ENCODE measurements at regions not wholly inside any gene's neighbourhood (a gene's known extent, or its start where the extent isn't known, plus 50 kb on each side); places are given as distances from the start of the nearest gene placed in this dataset.

DNA sequence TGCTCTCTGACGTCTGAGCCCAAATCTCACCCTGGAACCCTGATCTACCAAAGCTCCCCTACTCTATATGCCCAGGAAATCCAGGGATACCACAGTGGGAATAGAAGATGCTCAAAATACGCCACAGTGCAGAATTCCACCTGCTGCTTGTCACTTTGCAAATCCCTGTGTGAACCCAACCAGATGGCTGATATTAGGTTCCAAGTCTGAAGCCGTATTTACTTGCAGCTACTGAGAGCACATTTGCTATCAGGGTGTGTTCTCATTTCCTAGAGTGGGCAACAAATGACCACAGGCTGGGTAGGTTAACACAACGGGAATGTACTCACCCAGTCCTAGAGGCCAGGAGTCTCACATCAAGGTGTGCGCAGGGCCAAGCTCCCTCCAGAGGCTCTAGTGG, 126.8 kb downstream of the MXRA5 start:
- Mint-ChIP-seq H3K27me3 (ENCODE audit: low read depth) (peaks cover 3% of the 10 kb centered on the region), H3K36me3 (ENCODE audit: insufficient read depth in 1 of 3, low read depth in 3 of 3) (0 out of 7 replicates have a peak, but pooled peaks cover 0 to 1% (median 0%) of the 10 kb centered on the region in 3 experiments), H3K9me3 (peaks cover 0 to 2% of the 10 kb centered on the region in 2 experiments; a peak in 3 of 5 replicates), H3K27ac (no peak overlapping the region), H3K4me1 (no peaks in the 10 kb centered on the region), H3K4me3 (no peak overlapping the region; a peak in 1 of 5 replicates)
- Histone ChIP-seq H2BK120ac (ENCODE audit: low read depth, low read length, poor library complexity, severe bottlenecking) (no peak overlapping the region), H2BK5ac (ENCODE audit: insufficient read length, low read length) (no peak overlapping the region), H3K79me2 (ENCODE audit: insufficient read depth, low read length) (no peaks in the 10 kb centered on the region), H3K9ac (ENCODE audit: extremely low read depth, insufficient read length, low read length) (no peak overlapping the region), H2BK20ac (ENCODE audit: low read depth, low read length, poor library complexity, severe bottlenecking) (no peak overlapping the region), H3K27ac (ENCODE audit: insufficient read length, low read depth, low read length) (no peak overlapping the region), H4K20me1 (ENCODE audit: control insufficient read depth, insufficient read depth, insufficient read length) (no peaks in the 10 kb centered on the region), H3T11ph (ENCODE audit: low read length) (no peak overlapping the region), H2AK5ac (ENCODE audit: insufficient read length, low read length) (no peak overlapping the region), H4K5ac (ENCODE audit: insufficient read length, low read depth, low read length) (no peak overlapping the region), H3K4me2 (ENCODE audit: insufficient read depth, insufficient read length, low read length) (no peak overlapping the region), H3K18ac (ENCODE audit: insufficient read length, low read depth, low read length) (no peak overlapping the region), H3K4ac (ENCODE audit: low read depth, low read length) (no peak overlapping the region), H3K23me2 (ENCODE audit: insufficient read length, low read depth, low read length, poor library complexity, severe bottlenecking) (no peaks in the 10 kb centered on the region), H4K8ac (replicated peaks; ENCODE audit: insufficient read length, low read depth, low read length) (no peak overlapping the region), H2BK15ac (ENCODE audit: low read depth, low read length) (no peak overlapping the region), H2BK12ac (ENCODE audit: insufficient read length, low read depth, low read length) (no peak overlapping the region), H3K9me3 (ENCODE audit: control insufficient read depth, low read depth, low read length) (no peaks in the 10 kb centered on the region), H3K23ac (ENCODE audit: insufficient read length, low read depth, low read length) (no peak overlapping the region), H3K14ac (ENCODE audit: insufficient read depth, low read length) (no peak overlapping the region), H3K27me3 (ENCODE audit: insufficient read depth, low read length) (no peaks in the 10 kb centered on the region), H3K79me1 (ENCODE audit: insufficient read depth, low read depth, low read length, poor library complexity, severe bottlenecking) (no peaks in the 10 kb centered on the region), H4K91ac (ENCODE audit: insufficient read length, low read depth, low read length) (no peak overlapping the region), H3K4me1 (ENCODE audit: insufficient read depth, low read length) (no peaks in the 10 kb centered on the region), H3K56ac (ENCODE audit: insufficient read length, low read depth, low read length) (no peak overlapping the region), H2AFZ (ENCODE audit: low read length) (no peak overlapping the region)
- TF ChIP-seq, protein P1, sequence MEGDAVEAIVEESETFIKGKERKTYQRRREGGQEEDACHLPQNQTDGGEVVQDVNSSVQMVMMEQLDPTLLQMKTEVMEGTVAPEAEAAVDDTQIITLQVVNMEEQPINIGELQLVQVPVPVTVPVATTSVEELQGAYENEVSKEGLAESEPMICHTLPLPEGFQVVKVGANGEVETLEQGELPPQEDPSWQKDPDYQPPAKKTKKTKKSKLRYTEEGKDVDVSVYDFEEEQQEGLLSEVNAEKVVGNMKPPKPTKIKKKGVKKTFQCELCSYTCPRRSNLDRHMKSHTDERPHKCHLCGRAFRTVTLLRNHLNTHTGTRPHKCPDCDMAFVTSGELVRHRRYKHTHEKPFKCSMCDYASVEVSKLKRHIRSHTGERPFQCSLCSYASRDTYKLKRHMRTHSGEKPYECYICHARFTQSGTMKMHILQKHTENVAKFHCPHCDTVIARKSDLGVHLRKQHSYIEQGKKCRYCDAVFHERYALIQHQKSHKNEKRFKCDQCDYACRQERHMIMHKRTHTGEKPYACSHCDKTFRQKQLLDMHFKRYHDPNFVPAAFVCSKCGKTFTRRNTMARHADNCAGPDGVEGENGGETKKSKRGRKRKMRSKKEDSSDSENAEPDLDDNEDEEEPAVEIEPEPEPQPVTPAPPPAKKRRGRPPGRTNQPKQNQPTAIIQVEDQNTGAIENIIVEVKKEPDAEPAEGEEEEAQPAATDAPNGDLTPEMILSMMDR (conservative IDR thresholded peaks at IDR 0.05): no peak
- no CpG with 5 or more reads among the region's 5 CpGs for WGBS (ENCODE audit: extremely low coverage, insufficient read length, low lambda C conversion rate)
- no peak for DNase-seq
